RWPE1 (cell line): ENCODE measurements at regions not wholly inside any gene's neighbourhood (a gene's known extent, or its start where the extent isn't known, plus 50 kb on each side); places are given as distances from the start of the nearest gene placed in this dataset.
A peak's percentile ranks its signal among the peaks of the same experiment; 100 is the strongest.

Source experiments
- CTCF ChIA-PET: fragments of 350-600 bp; sonication (Branson Sonifier 250); formaldehyde crosslinking; extraction: SDS; loops from one replicate; lab custom pipeline; 2021; lab: Yijun Ruan, JAX
- POLR2A ChIA-PET: fragments of 400-600 bp; formaldehyde crosslinking; extraction: SDS; loops from one replicate; lab custom pipeline; 2020; ENCODE audit warnings: antibody characterized with exemption; ENCODE audit not compliant: low non-redundant PET; lab: Yijun Ruan, JAX
- DNase-seq: peaks from one replicate; pipeline ENCODE4 v3.0.0; 2012; ENCODE audit warnings: low spot score
- H3K27ac ChIP-seq: fragments of 450-650 bp; 2 replicates; pipeline ENCODE4 v1.5.1; 2017
- CTCF ChIP-seq: fragments of 450-650 bp; conservative IDR thresholded peaks from 2 replicates; pipeline ENCODE4 v1.5.1; 2017; ENCODE audit warnings: low read depth, mild to moderate bottlenecking

GRCh38 chr1:73044241-73045036, 762.1 kb upstream of the NEGR1 start:
- H3K27ac ChIP-seq = 0 out of 2 replicates have a peak overlapping the region, but pooled peaks have one; percentile 12
- DNase-seq = no peak
- CTCF ChIA-PET = interaction anchor here (0.6 kb wide), 3 partner anchors 90 to 1359 kb away, joined by 3 to 4 read pairs (median 3); no protein-coding TSS in a partner anchor

GRCh38 chr1:73042403-73042802, 760.1 kb upstream of the NEGR1 start:
- no peak for DNase-seq
- no peak overlapping the region for H3K27ac ChIP-seq
- CTCF ChIA-PET = no interaction called here
- POLR2A ChIA-PET = no interaction called here
- no peak for TF ChIP-seq CTCF

More at GRCh38 chr1:73044241-73045036, 762.1 kb upstream of the NEGR1 start:
- POLR2A ChIA-PET = no interaction called here
- TF ChIP-seq CTCF = no peak

GRCh38 chr1:73040811-73041210, 758.5 kb upstream of the NEGR1 start:
- no peak for TF ChIP-seq CTCF
- POLR2A ChIA-PET = no interaction called here
- CTCF ChIA-PET = no interaction called here
- no peak for DNase-seq
- no peak overlapping the region for H3K27ac ChIP-seq

GRCh38 chr1:73034271-73034670, 751.9 kb upstream of the NEGR1 start:
- no peak for TF ChIP-seq CTCF
- CTCF ChIA-PET = interaction anchor here (0.6 kb wide), 1 partner anchor 593 kb away, joined by 3 read pairs; no protein-coding TSS in a partner anchor
- H3K27ac ChIP-seq = no peak overlapping the region
- DNase-seq = no peak
- POLR2A ChIA-PET = no interaction called here

GRCh38 chr1:73033640-73034039, 751.3 kb upstream of the NEGR1 start:
- CTCF ChIA-PET = no interaction called here
- POLR2A ChIA-PET = no interaction called here

GRCh38 chr1:73029571-73029970, 747.2 kb upstream of the NEGR1 start:
- no peak overlapping the region for H3K27ac ChIP-seq
- no peak for DNase-seq
- CTCF ChIA-PET = no interaction called here
- POLR2A ChIA-PET = no interaction called here
- TF ChIP-seq CTCF = no peak

More at GRCh38 chr1:73033640-73034039, 751.3 kb upstream of the NEGR1 start:
- no peak for TF ChIP-seq CTCF
- DNase-seq = no peak
- H3K27ac ChIP-seq = no peak overlapping the region
